Upper lobe of right lung (tissue), 1 donor: ENCODE measurements at regions not wholly inside any gene's neighbourhood (a gene's known extent, or its start where the extent isn't known, plus 50 kb on each side); places are given as distances from the start of the nearest gene placed in this dataset.

Source experiments
- ATAC-seq: fragments of 200-7000 bp; cut with Tn5 transposase; one replicate; pipeline ENCODE4 v1.9.1; 2020; ENCODE audit warnings: mild to moderate bottlenecking, moderate library complexity
- DNase-seq: peaks from one replicate; pipeline ENCODE4 v3.0.0-alpha.2; 2020
- H3K27ac ChIP-seq: fragments of 200-600 bp; one replicate; pipeline ENCODE4 v1.8.0; 2022
- H3K27me3 ChIP-seq: fragments of 200-600 bp; one replicate; pipeline ENCODE4 v1.8.0; 2022; ENCODE audit warnings: mild to moderate bottlenecking
- H3K36me3 ChIP-seq: fragments of 200-600 bp; one replicate; pipeline ENCODE4 v1.8.0; 2022
- H3K4me1 ChIP-seq: fragments of 200-600 bp; one replicate; pipeline ENCODE4 v1.8.0; 2022
- H3K4me3 ChIP-seq: fragments of 200-600 bp; one replicate; pipeline ENCODE4 v1.8.0; 2022; ENCODE audit warnings: mild to moderate bottlenecking
- H3K9me3 ChIP-seq: fragments of 200-600 bp; one replicate; pipeline ENCODE4 v1.8.0; 2022
- intact Hi-C: fragments of 100-400 bp; cut with DNase I; formaldehyde crosslinking; loops from one replicate; pipeline ENCODE4 v1.11.0; 2022
- TF ChIP-seq, protein P1 (sequence below): fragments of 200-600 bp; IDR thresholded peaks from one replicate; pipeline ENCODE4 v1.8.0; 2022; ENCODE audit warnings: antibody characterized with exemption
- donor health status: DM: no; HTN: yes; CAD: no; lungs with severe emphysema.

- H3K4me3 ChIP-seq: no peak overlapping the region
- no peak overlapping the region for H3K27ac ChIP-seq
- no peaks in the 10 kb centered on the region for H3K36me3 ChIP-seq
- ATAC-seq (no peak), DNase-seq (no peak)
- intact Hi-C loops: no loop called here
- no peaks in the 10 kb centered on the region for H3K4me1 ChIP-seq
- TF ChIP-seq, protein P1, sequence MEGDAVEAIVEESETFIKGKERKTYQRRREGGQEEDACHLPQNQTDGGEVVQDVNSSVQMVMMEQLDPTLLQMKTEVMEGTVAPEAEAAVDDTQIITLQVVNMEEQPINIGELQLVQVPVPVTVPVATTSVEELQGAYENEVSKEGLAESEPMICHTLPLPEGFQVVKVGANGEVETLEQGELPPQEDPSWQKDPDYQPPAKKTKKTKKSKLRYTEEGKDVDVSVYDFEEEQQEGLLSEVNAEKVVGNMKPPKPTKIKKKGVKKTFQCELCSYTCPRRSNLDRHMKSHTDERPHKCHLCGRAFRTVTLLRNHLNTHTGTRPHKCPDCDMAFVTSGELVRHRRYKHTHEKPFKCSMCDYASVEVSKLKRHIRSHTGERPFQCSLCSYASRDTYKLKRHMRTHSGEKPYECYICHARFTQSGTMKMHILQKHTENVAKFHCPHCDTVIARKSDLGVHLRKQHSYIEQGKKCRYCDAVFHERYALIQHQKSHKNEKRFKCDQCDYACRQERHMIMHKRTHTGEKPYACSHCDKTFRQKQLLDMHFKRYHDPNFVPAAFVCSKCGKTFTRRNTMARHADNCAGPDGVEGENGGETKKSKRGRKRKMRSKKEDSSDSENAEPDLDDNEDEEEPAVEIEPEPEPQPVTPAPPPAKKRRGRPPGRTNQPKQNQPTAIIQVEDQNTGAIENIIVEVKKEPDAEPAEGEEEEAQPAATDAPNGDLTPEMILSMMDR: no peak
- H3K9me3 ChIP-seq: no peaks in the 10 kb centered on the region
- H3K27me3 ChIP-seq: peaks cover 2% of the 10 kb centered on the region
Measured at GRCh38 chr11:116187026-116187425, 585.8 kb downstream of the BUD13 start.

DNA sequence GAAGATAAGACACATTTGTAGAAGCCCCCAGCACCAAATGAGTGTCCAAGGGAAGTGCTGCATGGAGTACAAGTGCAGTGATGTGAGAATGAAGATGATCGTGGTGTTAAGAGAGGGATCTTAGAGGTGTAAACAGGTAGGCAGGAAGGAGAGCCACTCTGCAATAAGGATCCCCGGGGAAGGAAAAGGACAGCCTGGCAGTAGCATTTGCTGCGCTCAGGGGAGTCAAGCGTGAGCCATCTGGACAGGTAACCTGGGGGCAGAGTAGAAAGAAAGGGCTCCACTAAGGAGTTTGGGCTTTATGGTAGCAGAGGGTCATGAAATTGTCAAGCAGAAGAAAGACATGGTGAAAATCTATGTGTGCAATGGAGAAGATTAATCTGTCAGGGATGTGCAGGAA, 587.2 kb downstream of the BUD13 start:
- intact Hi-C loops: no loop called here
- Histone ChIP-seq H3K9me3 (no peaks in the 10 kb centered on the region), H3K4me1 (no peaks in the 10 kb centered on the region), H3K4me3 (no peak overlapping the region), H3K27me3 (no peaks in the 10 kb centered on the region), H3K27ac (no peak overlapping the region), H3K36me3 (no peaks in the 10 kb centered on the region)
- no peak for ATAC-seq
- no peak for DNase-seq
- TF ChIP-seq, protein P1: no peak

DNA sequence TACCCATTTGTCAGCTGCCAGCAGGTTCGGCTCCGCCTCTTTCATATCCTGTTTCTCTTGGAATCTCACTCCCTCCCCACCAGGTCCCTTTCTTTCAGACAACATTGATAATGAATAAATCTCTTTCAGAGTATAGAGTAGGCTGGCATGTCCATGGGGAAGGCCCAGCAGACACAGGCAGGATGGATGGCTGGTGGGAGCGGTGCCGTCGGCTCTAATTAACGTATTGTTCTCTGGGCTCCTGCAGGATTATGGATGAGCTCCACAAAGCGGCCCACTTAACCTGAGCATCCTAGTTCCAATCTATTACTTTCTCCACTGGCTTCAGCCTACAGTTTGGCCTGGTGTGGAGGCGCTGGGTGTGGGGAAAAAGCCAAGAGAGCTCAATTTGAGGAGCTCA, 588.0 kb downstream of the BUD13 start:
- Histone ChIP-seq H3K4me3 (no peak overlapping the region), H3K9me3 (no peaks in the 10 kb centered on the region), H3K27me3 (no peaks in the 10 kb centered on the region), H3K4me1 (no peaks in the 10 kb centered on the region), H3K27ac (no peak overlapping the region), H3K36me3 (no peaks in the 10 kb centered on the region)
- TF ChIP-seq, protein P1: no peak
- ATAC-seq (no peak), DNase-seq (no peak)
- intact Hi-C loops: no loop called here

DNA sequence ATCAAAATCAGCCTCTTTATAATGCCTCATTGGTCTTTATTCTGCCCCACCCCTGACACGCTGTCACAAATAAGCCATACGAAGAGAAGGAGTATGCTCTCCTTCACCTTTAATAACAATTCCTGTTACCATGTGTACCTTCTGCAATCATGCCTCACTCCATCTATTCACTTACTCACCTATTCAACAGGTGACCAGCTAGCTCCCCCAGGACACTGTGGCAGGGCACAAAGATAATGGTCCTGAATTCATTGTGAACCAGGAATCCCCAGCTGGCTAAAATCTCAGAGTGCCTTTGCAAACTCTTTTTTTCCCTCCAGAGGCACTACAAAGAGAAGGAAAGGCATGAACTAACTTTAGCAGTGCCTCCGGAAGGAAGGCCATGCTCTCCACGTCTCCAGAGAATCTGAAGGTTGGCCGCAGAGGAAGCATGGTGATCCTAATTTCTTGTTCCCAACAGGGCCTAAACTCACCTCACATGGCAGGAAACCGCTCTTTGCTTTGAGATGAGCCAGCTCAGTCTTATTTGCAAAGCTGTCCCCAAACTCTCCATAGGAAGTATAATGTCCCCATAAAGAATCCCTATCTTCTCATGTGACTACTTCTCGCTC, 590.3 kb downstream of the BUD13 start:
- DNase-seq (no peak), ATAC-seq (no peak)
- H3K36me3 ChIP-seq: no peaks in the 10 kb centered on the region
- no peak overlapping the region for H3K4me3 ChIP-seq
- no peaks in the 10 kb centered on the region for H3K4me1 ChIP-seq
- no peaks in the 10 kb centered on the region for H3K9me3 ChIP-seq
- H3K27ac ChIP-seq: no peak overlapping the region
- TF ChIP-seq, protein P1: no peak
- no peaks in the 10 kb centered on the region for H3K27me3 ChIP-seq
- intact Hi-C loops: no loop called here

DNA sequence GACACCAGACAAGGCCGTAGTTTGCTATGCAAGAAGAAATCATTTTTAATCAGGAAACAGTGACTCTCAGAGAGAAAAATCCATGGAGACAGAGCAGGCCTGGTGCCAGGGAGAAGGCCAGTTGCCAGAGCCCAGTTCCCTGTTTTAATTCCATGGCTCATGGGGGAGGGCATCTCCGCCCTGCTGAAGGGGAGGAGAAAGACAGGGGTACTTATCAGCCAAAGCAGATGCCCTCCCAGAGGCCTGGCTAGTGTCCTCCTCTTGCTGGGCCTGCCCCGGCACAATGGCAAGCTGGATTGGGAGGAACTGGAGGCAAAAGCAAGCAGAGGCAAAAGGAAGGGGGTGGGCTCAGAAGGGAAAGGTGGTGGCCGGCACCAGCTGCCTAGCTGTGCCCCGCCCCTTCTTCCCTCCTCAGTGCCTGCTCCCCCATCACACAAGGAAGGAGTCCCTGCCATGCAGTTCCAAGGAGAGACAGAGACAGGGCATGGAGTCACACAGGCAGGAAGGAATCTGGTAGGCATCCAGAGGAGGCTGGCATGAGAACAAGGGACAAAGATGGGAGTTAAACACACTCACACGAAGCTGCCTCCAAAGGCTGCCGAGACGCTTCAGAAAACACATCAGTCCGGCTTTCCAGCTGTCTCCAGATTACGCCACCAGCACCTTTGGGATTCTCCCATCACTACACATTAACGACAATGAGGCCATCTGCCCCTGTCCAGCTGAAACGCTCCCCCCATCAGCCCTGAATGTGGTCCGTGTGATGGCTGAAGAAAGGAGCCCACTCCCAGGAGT, 591.8 kb downstream of the BUD13 start:
- Histone ChIP-seq H3K4me1 (no peaks in the 10 kb centered on the region), H3K27me3 (no peaks in the 10 kb centered on the region), H3K36me3 (no peaks in the 10 kb centered on the region), H3K27ac (no peak overlapping the region), H3K9me3 (no peaks in the 10 kb centered on the region), H3K4me3 (no peak overlapping the region)
- TF ChIP-seq, protein P1: no peak
- DNase-seq (no peak), ATAC-seq (no peak)
- intact Hi-C loops: no loop called here
